B cell (primary cell): ENCODE measurements at regions not wholly inside any gene's neighbourhood (a gene's known extent, or its start where the extent isn't known, plus 50 kb on each side); places are given as distances from the start of the nearest gene placed in this dataset.

ENCODE experiments used
- CTCF ChIP-seq: fragments of 200-600 bp; IDR thresholded peaks from one replicate; pipeline ENCODE4 v1.8.0; 2022; ENCODE audit warnings: antibody characterized with exemption, mild to moderate bottlenecking
- EZH2 ChIP-seq: IDR thresholded peaks from 2 replicates; pipeline ENCODE4 v1.6.1; 2012; ENCODE audit warnings: borderline replicate concordance, low read depth, mild to moderate bottlenecking, moderate library complexity, low read length; ENCODE audit not compliant: insufficient read depth, poor library complexity, severe bottlenecking

DNA sequence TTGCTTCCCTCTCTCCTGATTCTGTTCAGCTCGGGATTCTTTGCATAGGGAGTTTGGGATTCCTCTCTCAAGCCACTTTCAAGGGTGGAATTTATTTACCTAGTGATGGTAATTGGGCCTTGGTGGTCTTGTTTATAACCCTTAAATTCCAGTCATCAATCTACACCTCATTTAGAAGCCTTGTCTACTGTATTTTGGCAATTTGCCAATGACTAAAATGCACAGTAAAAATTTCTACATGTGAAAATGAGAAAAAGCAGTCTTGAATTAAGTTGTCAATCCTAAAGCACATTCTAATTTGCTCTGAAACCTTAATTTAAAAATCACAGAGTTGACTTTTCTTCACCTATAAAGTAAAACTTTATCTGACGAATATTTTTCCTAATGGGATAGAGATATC is 749.2 kb upstream of the CRIM1 start:
- TF ChIP-seq CTCF (no peak), EZH2 (no peak)
